H1 (cell line): ENCODE measurements at regions not wholly inside any gene's neighbourhood (a gene's known extent, or its start where the extent isn't known, plus 50 kb on each side); places are given as distances from the start of the nearest gene placed in this dataset.

ENCODE experiments used
- CTCF ChIA-PET: fragments of 300-600 bp; sonication (Branson Sonifier 250); formaldehyde crosslinking; loops from one replicate; lab custom pipeline; 2021; ENCODE audit not compliant: partially characterized antibody; lab: Charles Lee
- POLR2A ChIA-PET: fragments of 300-600 bp; sonication (Branson Sonifier 250); formaldehyde crosslinking; loops from one replicate; lab custom pipeline; 2021; ENCODE audit warnings: inconsistent platforms; ENCODE audit not compliant: partially characterized antibody; lab: Charles Lee
- DNase-seq, 2 experiments: peaks; one replicate each; pipeline versions ENCODE4 v3.0.0 to v3.0.0-alpha.2; 2010 to 2022; ENCODE audit warnings: low spot score in 2 of 2, low read depth in 1 of 2, mixed read lengths in 1 of 2
- FAIRE-seq: peaks from 2 replicates; lab custom pipeline; 2011; peaks lifted over from hg19 to GRCh38; lab: Jason Lieb, UNC
- H2AFZ ChIP-seq: 2 replicates; pipeline ENCODE4 v1.8.1; 2012; ENCODE audit warnings: low read length, inconsistent platforms
- H2AK5ac ChIP-seq: 2 replicates; pipeline ENCODE4 v1.6.1; 2013; ENCODE audit warnings: low read depth, low read length
- H2BK120ac ChIP-seq: replicated peaks from 2 replicates; pipeline ENCODE3; 2013; ENCODE audit warnings: low read depth, low read length, inconsistent platforms
- H2BK12ac ChIP-seq: 2 replicates; pipeline ENCODE4 v1.6.1; 2013; ENCODE audit warnings: low read depth, low read length
- H2BK15ac ChIP-seq: 2 replicates; pipeline ENCODE4 v1.6.1; 2013; ENCODE audit warnings: low read length
- H2BK20ac ChIP-seq: 2 replicates; pipeline ENCODE4 v1.6.1; 2013; ENCODE audit warnings: low read length
- H2BK5ac ChIP-seq: 2 replicates; pipeline ENCODE4 v1.6.1; 2013; ENCODE audit warnings: low read depth, low read length
- H3K14ac ChIP-seq: 2 replicates; pipeline ENCODE4 v1.6.1; 2013; ENCODE audit warnings: inconsistent platforms; ENCODE audit not compliant: insufficient read length
- H3K18ac ChIP-seq: 2 replicates; pipeline ENCODE4 v1.6.1; 2013; ENCODE audit warnings: low read length; ENCODE audit errors: extremely low read depth
- H3K23ac ChIP-seq: 2 replicates; pipeline ENCODE4 v1.6.1; 2013; ENCODE audit warnings: inconsistent platforms; ENCODE audit not compliant: insufficient read length
- H3K23me2 ChIP-seq: 2 replicates; pipeline ENCODE4 v1.6.1; 2013; ENCODE audit warnings: low read depth, low read length
- H3K27ac ChIP-seq: 2 replicates; pipeline ENCODE4 v1.6.1; 2011; ENCODE audit warnings: low read depth, low read length, inconsistent platforms
- H3K27me3 ChIP-seq, 4 experiments: replicated peaks in 1 of 4; 1 replicate in 1 of 4; 2 replicates in 3 of 4; pipeline versions ENCODE4 v1.6.1 to v1.8.1; 2011 to 2013; ENCODE audit warnings: low read length in 3 of 4, mild to moderate bottlenecking in 3 of 4, inconsistent platforms in 2 of 4, mixed read lengths in 2 of 4, moderate library complexity in 1 of 4; ENCODE audit not compliant: control insufficient read depth in 3 of 4, insufficient read depth in 3 of 4; ENCODE audit errors: extremely low read depth in 1 of 4
- H3K36me3 ChIP-seq, 4 experiments: 2 replicates each; pipeline versions ENCODE4 v1.6.1 to v1.8.1; 2011 to 2013; ENCODE audit warnings: mild to moderate bottlenecking in 4 of 4, low read length in 3 of 4, moderate library complexity in 2 of 4, control low read depth in 1 of 4, inconsistent platforms in 1 of 4; ENCODE audit not compliant: insufficient read depth in 4 of 4, control insufficient read depth in 2 of 4
- H3K4ac ChIP-seq: replicated peaks from 2 replicates; pipeline ENCODE3; 2013; ENCODE audit warnings: low read length, low read depth, mixed read lengths, inconsistent platforms; ENCODE audit not compliant: insufficient read length
- H3K4me1 ChIP-seq, 4 experiments: replicated peaks in 1 of 4; 1 replicate in 1 of 4; 2 replicates in 3 of 4; pipeline versions ENCODE4 v1.6.1 to v1.8.1; 2011 to 2013; ENCODE audit warnings: low read length in 3 of 4, inconsistent platforms in 2 of 4, mixed read lengths in 1 of 4; ENCODE audit not compliant: insufficient read depth in 4 of 4, control insufficient read depth in 3 of 4
- H3K4me2 ChIP-seq, 2 experiments: 2 replicates each; pipeline versions ENCODE4 v1.6.1 to v1.8.1; 2011 to 2013; ENCODE audit warnings: low read depth in 2 of 2, low read length in 2 of 2, control low read depth in 1 of 2, inconsistent platforms in 1 of 2, mild to moderate bottlenecking in 1 of 2; ENCODE audit not compliant: insufficient read depth in 1 of 2
- H3K4me3 ChIP-seq, 4 experiments: fragments of 200-600, 300-600 bp in 1 of 4; sonication (generic), shearing (Covaris generic), sonication (Bioruptor Twin) in 1 of 4; 2 replicates each; pipeline versions ENCODE4 v1.5.1 to v1.8.1; 2011 to 2016; ENCODE audit warnings: low read length in 4 of 4, low read depth in 3 of 4, control low read depth in 2 of 4, inconsistent platforms in 2 of 4, mild to moderate bottlenecking in 2 of 4, mixed read lengths in 1 of 4, moderate library complexity in 1 of 4; ENCODE audit not compliant: insufficient read depth in 2 of 4; ENCODE audit errors: extremely low read depth in 1 of 4
- H3K56ac ChIP-seq: replicated peaks from 2 replicates; pipeline ENCODE3; 2013; ENCODE audit warnings: low read depth, mild to moderate bottlenecking, mixed read lengths, low read length, inconsistent platforms; ENCODE audit not compliant: insufficient read length
- H3K79me1 ChIP-seq: 2 replicates; pipeline ENCODE4 v1.6.1; 2013; ENCODE audit warnings: low read depth, low read length, control low read depth
- H3K79me2 ChIP-seq, 2 experiments: 2 replicates each; pipeline versions ENCODE4 v1.6.1 to v1.8.1; 2012 to 2013; ENCODE audit warnings: low read length in 2 of 2, mild to moderate bottlenecking in 2 of 2, inconsistent platforms in 1 of 2; ENCODE audit not compliant: insufficient read depth in 2 of 2, control insufficient read depth in 1 of 2
- H3K9ac ChIP-seq, 4 experiments: replicated peaks in 1 of 4; 1 replicate in 1 of 4; 2 replicates in 3 of 4; pipeline versions ENCODE4 v1.6.1 to v1.8.1; 2011 to 2013; ENCODE audit warnings: low read depth in 3 of 4, low read length in 3 of 4, control low read depth in 2 of 4, mild to moderate bottlenecking in 2 of 4, moderate library complexity in 2 of 4, inconsistent platforms in 1 of 4; ENCODE audit errors: extremely low read depth in 1 of 4
- H3K9me3 ChIP-seq, 2 experiments: 2 replicates each; pipeline versions ENCODE4 v1.6.1 to v1.8.1; 2012 to 2013; ENCODE audit warnings: mild to moderate bottlenecking in 2 of 2, moderate library complexity in 2 of 2, control low read depth in 1 of 2, inconsistent platforms in 1 of 2, low read depth in 1 of 2, low read length in 1 of 2, mixed read lengths in 1 of 2; ENCODE audit not compliant: insufficient read depth in 2 of 2
- H4K20me1 ChIP-seq, 2 experiments: replicated peaks in 1 of 2; 2 replicates each; pipeline versions ENCODE3 to v1.8.1; 2011 to 2013; ENCODE audit warnings: inconsistent platforms in 2 of 2, low read length in 2 of 2, mild to moderate bottlenecking in 1 of 2; ENCODE audit not compliant: insufficient read depth in 2 of 2, control insufficient read depth in 1 of 2
- H4K5ac ChIP-seq: 2 replicates; pipeline ENCODE4 v1.6.1; 2013; ENCODE audit warnings: low read length, low read depth, mixed read lengths, inconsistent platforms; ENCODE audit not compliant: insufficient read length
- H4K8ac ChIP-seq: 2 replicates; pipeline ENCODE4 v1.8.0; 2013; ENCODE audit warnings: mild to moderate bottlenecking, moderate library complexity, low read length, inconsistent platforms; ENCODE audit not compliant: insufficient read depth; ENCODE audit errors: extremely low read depth
- H4K91ac ChIP-seq: replicated peaks from 2 replicates; pipeline ENCODE3; 2013; ENCODE audit warnings: low read length, mixed read lengths, inconsistent platforms; ENCODE audit not compliant: insufficient read length
- EZH2 ChIP-seq: fragments of 200-600 bp; sonication (generic); IDR thresholded peaks from 2 replicates; pipeline ENCODE4 v1.7.1; 2012; ENCODE audit warnings: low read depth, mild to moderate bottlenecking, moderate library complexity, low read length, inconsistent platforms; ENCODE audit not compliant: severe bottlenecking
- FOSL1 ChIP-seq: IDR thresholded peaks from 2 replicates; pipeline ENCODE4 v1.6.1; 2011; ENCODE audit warnings: mild to moderate bottlenecking, low read depth, low read length, moderate library complexity; ENCODE audit not compliant: insufficient read depth
- KDM1A ChIP-seq: fragments of 200-600, 300-600 bp; sonication (generic); IDR thresholded peaks from 2 replicates; pipeline ENCODE4 v1.7.1; 2016; ENCODE audit warnings: mild to moderate bottlenecking, low read length, borderline replicate concordance
- TAF7 ChIP-seq: optimal IDR thresholded peaks from 2 replicates; pipeline ENCODE3; 2011; ENCODE audit warnings: low read depth, mild to moderate bottlenecking, inconsistent platforms, low read length, moderate library complexity, borderline replicate concordance
- WGBS, 2 experiments: shearing (Covaris generic) in 1 of 2; methylation state at CpG; one replicate each; pipeline versions ENCODE4 v1.1.6 to v1.1.7; 2013 to 2015; ENCODE audit warnings: low lambda C conversion rate in 2 of 2, mixed read lengths in 2 of 2, inconsistent platforms in 1 of 2, low coverage in 1 of 2, missing lambda C conversion rate in 1 of 2; ENCODE audit not compliant: insufficient replicate concordance in 2 of 2, insufficient coverage in 1 of 2, insufficient read length in 1 of 2; ENCODE audit errors: extremely low coverage in 1 of 2, missing lambda C conversion rate in 1 of 2; 5-methylcytosine and 5-hydroxymethylcytosine counted together
- TF ChIP-seq, protein P1 (sequence below): IDR thresholded peaks from 2 replicates; pipeline ENCODE4 v1.6.1; 2011; ENCODE audit warnings: low read depth, mild to moderate bottlenecking, low read length; ENCODE audit not compliant: insufficient read depth
- TF ChIP-seq, protein P2 (sequence below): IDR thresholded peaks from 2 replicates; pipeline ENCODE4 v1.6.1; 2012; ENCODE audit warnings: low read length, inconsistent platforms

DNA sequence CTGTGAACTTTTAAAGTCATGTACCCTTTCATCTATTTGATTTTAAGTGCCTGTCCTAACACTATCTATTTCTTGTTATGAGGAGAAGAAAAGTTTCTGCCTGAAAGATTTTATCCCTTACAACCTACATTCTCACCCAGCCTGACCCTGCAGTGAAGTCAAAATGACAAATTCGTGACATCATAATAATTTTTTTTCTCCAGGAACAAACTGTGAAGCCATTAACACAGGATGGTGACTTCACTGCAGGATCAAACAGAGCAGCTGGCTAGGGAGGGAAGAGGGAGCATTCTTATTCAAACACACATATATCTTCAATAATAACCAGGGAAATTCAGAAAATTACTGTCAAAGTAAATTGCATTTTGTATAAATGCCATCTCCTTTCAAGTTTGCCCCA lies 147.8 kb upstream of the PRMT6 start:
- DNase-seq (no peak), FAIRE-seq (no peak)
- no peak overlapping the region for H2BK5ac ChIP-seq
- H3K23me2 ChIP-seq = no peaks in the 10 kb centered on the region
- POLR2A ChIA-PET = no interaction called here
- no peaks in the 10 kb centered on the region for H3K36me3 ChIP-seq
- H3K9me3 ChIP-seq = no peaks in the 10 kb centered on the region
- 82% methylated on average over 1 of the region's 1 CpG; no CpG with 5 or more reads in 1 of the 2 experiments for WGBS, 2 experiments
- H2BK12ac ChIP-seq = no peak overlapping the region
- H3K4me3 ChIP-seq = no peak overlapping the region
- H3K4me2 ChIP-seq = no peak overlapping the region
- H4K20me1 ChIP-seq = no peaks in the 10 kb centered on the region
- no peaks in the 10 kb centered on the region for H3K79me2 ChIP-seq
- H4K8ac ChIP-seq = no peak overlapping the region
- no peak overlapping the region for H3K4ac ChIP-seq
- no peak overlapping the region for H2BK20ac ChIP-seq
- H3K4me1 ChIP-seq = no peaks in the 10 kb centered on the region
- H3K23ac ChIP-seq = no peak overlapping the region
- no peak overlapping the region for H3K56ac ChIP-seq
- no peak overlapping the region for H4K5ac ChIP-seq
- H3K9ac ChIP-seq = no peak overlapping the region
- TF ChIP-seq, protein P1, sequence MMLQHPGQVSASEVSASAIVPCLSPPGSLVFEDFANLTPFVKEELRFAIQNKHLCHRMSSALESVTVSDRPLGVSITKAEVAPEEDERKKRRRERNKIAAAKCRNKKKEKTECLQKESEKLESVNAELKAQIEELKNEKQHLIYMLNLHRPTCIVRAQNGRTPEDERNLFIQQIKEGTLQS = no peak
- TF ChIP-seq TAF7 = no peak
- no peak for TF ChIP-seq EZH2
- TF ChIP-seq, protein P2, sequence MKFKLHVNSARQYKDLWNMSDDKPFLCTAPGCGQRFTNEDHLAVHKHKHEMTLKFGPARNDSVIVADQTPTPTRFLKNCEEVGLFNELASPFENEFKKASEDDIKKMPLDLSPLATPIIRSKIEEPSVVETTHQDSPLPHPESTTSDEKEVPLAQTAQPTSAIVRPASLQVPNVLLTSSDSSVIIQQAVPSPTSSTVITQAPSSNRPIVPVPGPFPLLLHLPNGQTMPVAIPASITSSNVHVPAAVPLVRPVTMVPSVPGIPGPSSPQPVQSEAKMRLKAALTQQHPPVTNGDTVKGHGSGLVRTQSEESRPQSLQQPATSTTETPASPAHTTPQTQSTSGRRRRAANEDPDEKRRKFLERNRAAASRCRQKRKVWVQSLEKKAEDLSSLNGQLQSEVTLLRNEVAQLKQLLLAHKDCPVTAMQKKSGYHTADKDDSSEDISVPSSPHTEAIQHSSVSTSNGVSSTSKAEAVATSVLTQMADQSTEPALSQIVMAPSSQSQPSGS = no peak
- no peak for TF ChIP-seq KDM1A
- TF ChIP-seq FOSL1 = no peak
- TF ChIP-seq, all 59 proteins: peak for 0
- Histone ChIP-seq H2BK15ac (no peak overlapping the region), H4K91ac (no peak overlapping the region), H3K27me3 (no peaks in the 10 kb centered on the region), H3K27ac (no peak overlapping the region), H2AK5ac (no peak overlapping the region), H3K18ac (no peak overlapping the region), H2AFZ (no peak overlapping the region), H3K79me1 (no peaks in the 10 kb centered on the region), H2BK120ac (no peak overlapping the region), H3K14ac (no peak overlapping the region)
- CTCF ChIA-PET = interaction anchor here (0.7 kb wide), 1 partner anchor 124 kb away, joined by 3 read pairs; no protein-coding TSS in a partner anchor
